AG10803 (cell line): ENCODE measurements at regions not wholly inside any gene's neighbourhood (a gene's known extent, or its start where the extent isn't known, plus 50 kb on each side); places are given as distances from the start of the nearest gene placed in this dataset.
"Not testable (repeated sequence)": the region's sequence is repeated elsewhere in the genome, so short reads cannot be mapped to it uniquely, and the experiment has no call there.

Experiments used
- DNase-seq: peaks from one replicate; pipeline ENCODE4 v3.0.0; 2010; ENCODE audit warnings: low read depth
- H3K4me3 ChIP-seq: 2 replicates; pipeline ENCODE4 v1.5.1; 2011; ENCODE audit warnings: mild to moderate bottlenecking, low read length, control low read depth
- TF ChIP-seq, protein P1 (sequence below): conservative IDR thresholded peaks from 2 replicates; pipeline ENCODE4 v1.5.1; 2011; ENCODE audit warnings: mild to moderate bottlenecking, low read length, control low read depth, inconsistent platforms

DNA sequence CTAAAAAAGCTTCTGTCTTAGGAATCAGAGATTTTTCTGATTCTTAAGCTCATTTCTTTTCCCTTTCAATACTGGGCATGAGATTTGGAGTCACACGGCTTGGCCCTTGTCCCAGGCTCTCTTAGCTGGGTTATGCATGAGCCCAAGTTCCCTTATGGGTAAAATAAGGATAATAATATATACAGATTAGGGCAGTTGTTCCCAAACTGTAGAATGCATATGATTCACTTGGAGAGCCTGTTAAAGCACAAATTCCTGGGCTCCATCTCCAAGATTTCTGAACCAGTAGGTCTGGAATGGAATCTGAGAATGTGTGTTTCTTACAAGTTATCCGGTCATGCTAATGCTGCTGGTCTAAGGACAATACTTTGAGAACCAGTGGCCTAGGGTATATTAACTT is 154.0 kb downstream of the REEP3 start:
- peak; percentile 58 for DNase-seq
- TF ChIP-seq, protein P1, sequence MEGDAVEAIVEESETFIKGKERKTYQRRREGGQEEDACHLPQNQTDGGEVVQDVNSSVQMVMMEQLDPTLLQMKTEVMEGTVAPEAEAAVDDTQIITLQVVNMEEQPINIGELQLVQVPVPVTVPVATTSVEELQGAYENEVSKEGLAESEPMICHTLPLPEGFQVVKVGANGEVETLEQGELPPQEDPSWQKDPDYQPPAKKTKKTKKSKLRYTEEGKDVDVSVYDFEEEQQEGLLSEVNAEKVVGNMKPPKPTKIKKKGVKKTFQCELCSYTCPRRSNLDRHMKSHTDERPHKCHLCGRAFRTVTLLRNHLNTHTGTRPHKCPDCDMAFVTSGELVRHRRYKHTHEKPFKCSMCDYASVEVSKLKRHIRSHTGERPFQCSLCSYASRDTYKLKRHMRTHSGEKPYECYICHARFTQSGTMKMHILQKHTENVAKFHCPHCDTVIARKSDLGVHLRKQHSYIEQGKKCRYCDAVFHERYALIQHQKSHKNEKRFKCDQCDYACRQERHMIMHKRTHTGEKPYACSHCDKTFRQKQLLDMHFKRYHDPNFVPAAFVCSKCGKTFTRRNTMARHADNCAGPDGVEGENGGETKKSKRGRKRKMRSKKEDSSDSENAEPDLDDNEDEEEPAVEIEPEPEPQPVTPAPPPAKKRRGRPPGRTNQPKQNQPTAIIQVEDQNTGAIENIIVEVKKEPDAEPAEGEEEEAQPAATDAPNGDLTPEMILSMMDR: no peak
- H3K4me3 ChIP-seq: no peak overlapping the region

DNA sequence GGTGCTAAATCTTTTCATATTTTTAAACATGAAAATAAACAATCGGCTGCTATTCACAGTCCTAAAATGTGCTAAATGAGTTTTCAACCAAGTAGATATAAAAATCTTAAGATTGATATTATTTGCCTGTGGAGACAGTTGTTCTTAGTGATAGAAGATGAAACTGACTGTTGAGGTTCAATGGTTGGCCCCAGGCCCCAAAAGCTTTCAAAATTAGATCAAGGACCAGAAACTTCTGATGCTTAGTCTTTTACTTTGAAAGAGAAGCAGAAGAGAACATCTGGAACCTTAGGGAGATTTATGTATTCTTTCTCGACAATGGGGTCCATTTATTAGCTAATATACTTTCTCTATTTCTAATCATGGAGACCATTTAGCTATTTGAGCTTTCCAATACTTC is 155.8 kb downstream of the REEP3 start:
- no peak for DNase-seq
- no peak overlapping the region for H3K4me3 ChIP-seq
- TF ChIP-seq, protein P1: no peak

DNA sequence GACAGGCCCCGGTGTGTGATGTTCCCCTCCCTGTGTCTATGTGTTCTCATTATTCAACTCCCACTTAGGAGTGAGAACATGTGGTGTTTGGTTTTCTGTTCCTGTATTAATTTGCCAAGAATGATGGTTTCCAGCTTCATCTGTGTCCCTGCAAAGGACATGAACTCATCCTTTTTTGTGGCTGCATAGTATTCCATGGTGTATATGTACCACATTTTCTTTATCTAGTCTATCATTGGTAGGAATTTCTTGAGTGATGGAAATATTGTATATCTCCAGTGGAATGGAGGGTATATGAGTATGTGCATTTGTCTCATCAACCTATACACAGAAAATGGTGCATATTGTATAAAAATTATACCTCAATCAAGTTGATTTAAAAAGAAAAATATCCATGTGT is 159.3 kb downstream of the REEP3 start:
- DNase-seq, H3K4me3 ChIP-seq: not testable (repeated sequence)

DNA sequence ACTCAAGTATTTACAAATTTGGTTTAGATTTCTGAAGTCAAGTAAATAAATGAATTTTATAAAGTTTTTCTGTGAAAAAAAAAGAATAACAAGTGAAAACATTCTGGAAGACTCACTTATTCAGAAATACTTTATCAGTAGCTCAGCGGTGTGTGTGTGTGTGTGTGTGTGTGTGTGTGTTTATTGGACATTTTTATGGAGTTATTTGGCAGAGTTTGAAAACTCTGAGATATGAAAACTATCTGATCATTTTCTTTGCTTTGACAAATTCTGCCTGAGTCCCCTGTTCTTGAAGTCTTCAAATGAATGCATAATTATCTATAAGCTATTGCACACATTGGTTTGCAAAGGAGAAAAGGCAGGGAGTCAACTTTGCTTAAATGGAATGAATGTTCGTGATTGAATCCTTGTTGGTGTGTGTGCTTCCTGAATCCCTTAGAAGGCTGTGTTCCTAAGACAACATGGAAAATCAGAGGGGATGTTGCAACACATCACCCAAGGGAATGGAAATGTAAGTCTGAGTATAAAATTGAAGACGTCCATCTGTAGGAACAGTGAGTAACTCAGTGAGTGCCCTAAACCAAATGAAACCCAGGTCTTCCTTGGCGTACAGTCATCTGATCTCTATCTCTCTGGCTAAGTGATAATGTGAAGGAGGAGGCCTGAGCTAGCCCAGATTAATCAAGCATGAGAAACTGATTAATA is 160.9 kb downstream of the REEP3 start:
- DNase-seq: peak; percentile 99
- H3K4me3 ChIP-seq: no peak overlapping the region
- TF ChIP-seq, protein P1: no peak

DNA sequence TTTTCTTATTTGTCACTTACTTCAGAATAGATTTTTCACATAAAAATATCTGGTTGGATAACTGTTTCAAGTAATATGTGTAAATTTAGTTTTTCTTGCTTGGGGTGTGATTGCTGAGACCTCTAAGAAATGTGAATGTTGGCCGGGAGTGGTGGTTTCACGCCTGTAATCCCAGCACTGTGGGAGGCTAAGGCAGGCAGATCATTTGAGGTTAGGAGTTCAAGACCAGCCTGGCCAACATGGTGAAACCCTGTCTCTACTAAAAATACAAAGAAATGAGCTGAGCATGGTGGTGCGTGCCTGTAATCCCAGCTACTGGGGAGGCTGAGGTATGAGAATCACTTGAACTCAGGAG is 161.5 kb downstream of the REEP3 start:
- H3K4me3 ChIP-seq, DNase-seq: not testable (repeated sequence)

DNA sequence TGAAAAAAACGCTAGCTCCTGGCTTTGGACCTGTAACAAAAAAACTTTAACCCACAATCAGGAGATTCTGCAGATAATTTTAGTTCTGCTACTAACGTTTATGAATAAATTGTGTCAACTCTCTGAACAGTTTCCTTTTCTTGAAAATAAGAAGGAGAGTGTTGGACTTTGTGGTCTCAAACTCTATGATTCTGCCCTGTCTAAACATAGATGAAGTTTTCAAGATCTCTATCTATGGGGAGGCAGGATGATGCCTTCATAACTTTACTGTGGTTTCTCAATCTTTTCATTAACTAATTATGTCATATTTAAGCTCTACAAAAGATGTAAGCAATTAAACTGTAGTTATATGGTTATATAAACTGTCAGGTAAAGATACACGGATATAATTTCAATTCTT is 162.0 kb downstream of the REEP3 start:
- TF ChIP-seq, protein P1: no peak
- H3K4me3 ChIP-seq: no peak overlapping the region
- DNase-seq: no peak

DNA sequence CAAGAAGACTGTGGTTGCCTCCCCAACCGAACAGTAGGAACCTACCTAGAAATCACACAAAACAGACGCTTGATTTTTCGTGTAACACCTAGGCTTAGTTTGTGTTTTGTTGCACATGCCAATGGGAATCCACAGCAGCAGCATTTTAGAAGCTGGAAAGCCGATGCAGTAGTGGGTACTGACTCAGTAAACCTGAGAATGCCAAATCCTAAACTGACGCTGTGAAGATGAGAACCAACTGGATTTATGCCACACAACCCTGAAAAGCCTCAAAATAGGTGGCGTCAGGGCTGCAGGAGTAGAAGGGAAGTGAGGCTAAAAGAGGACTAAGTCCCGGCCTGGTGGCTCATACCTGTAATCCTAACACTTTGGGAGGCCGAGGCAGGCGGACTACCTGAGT is 162.5 kb downstream of the REEP3 start:
- TF ChIP-seq, protein P1: no peak

DNA sequence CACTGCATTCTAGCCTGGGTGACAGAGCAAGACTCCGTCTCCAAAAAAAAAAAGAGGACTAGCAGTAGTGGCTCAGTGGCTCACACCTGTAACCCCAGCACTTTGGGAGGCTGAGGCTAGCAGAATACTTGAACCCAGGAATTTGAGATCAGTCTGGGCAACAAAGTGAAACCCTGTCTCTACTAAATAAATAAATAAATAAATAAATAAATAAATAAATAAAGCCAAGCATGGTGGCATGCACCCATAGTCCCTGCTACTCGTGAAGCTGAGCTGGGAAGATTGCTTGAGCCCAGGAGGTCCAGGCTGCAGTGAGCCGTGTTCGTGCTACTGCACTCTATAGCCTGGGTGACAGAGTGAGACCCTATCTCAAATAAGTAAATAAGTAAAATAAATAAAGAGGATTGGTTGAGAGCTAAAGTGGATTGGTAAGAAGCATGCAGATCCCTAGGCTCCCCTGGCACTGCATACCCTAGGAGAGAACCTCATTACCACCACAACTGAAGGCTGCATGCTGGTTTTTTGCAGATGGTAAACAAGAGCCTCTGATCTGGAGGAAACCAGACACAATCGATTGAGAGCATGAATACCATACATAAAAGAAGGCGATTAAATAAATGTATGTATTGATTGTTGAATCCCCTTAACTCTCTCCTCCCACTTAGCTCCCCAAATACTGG is 163.2 kb downstream of the REEP3 start:
- DNase-seq: no peak
- TF ChIP-seq, protein P1: no peak
- H3K4me3 ChIP-seq: no peak overlapping the region

More for the DNA sequence above, 162.5 kb downstream of the REEP3 start:
- H3K4me3 ChIP-seq: no peak overlapping the region
- no peak for DNase-seq
